DMS53 treated with DMSO at 0.1 percent for 48 hours (cell line): ENCODE measurements at regions not wholly inside any gene's neighbourhood (a gene's known extent, or its start where the extent isn't known, plus 50 kb on each side); places are given as distances from the start of the nearest gene placed in this dataset.

ENCODE experiments used
- DNase-seq: peaks from one replicate; lab custom pipeline; 2025; ENCODE audit not compliant: unreplicated experiment; lab: John Stamatoyannopoulos, UW

DNA sequence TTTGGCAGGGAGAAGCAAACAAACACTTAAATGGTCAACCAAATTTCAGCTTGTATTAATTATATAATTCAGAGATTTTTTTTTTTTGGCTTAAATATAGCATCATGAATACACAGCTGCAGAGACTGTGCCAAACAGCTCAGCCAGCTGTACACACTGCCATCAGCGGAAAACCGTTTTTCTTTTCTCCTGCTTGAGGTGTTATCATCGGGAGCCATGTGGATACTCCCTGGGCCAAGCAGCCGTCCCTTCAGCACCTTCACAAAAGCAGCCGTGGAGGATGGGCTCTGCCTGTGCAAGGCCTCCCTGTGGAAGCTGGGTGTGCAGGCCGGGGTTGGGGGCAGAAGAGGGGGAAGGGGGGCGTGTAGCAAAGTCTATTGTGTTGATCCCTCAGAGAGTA, 85.0 kb downstream of the NUF2 start:
- DNase-seq: no peak

DNA sequence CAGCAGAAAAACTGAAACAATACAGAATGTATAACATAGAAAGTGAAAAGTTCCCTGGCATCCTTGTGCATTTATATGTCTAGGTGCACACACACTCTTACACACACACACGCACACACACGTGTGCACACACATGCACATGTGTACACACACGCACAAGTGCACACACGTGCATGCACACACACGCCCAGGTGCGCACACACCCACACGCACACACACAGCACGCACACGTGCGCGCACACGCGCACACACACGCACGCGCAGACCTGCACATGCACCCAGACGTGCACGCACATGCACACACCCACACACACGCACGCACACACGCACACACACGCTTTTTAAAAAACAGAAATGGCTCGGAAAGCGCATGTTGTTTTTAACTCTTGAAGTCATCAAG, 86.5 kb downstream of the NUF2 start:
- no peak for DNase-seq

DNA sequence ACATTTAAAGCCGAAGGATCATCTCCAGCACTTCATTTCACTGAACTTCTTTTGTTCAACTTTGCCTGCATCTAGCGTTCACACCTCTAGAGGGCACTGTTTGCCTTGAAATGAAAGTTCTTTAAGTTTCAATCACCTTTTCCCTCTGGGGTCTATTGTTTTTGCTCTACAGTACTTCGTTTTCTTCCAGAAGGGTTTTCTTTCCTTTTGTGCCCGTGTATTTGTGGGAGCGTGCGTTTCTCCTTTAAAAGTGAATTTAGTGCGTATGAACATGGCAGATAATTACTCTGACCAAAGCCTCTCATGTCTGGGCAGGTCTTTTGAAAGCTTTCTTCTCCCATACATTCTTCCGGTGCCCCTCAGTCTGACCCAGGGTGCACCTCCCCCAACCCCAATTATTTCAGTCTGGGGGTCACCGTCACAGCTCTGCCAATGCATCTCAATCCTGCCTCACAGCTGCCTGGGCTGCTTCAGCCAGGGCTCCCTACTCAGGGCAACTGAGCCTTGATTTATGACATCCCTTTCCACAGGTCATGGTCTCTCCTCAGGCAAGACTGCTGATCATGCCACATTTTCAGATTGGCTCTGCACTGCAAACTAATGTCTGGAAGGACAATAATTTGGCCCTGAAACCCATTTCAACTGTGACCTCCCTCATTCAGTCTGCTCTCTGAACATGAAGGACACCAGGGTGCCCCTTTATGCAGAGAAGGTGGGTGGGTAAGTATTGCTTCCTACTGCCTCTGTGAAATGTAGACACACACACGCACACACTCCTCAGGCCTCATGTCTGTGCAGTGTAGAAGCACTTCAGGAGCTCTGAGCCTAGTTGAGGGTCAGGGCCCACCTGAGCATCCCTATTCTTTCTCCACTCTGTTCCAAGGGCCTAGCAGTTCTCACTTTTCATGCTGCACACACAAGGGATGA, 88.6 kb downstream of the NUF2 start:
- DNase-seq: peak; percentile 59

DNA sequence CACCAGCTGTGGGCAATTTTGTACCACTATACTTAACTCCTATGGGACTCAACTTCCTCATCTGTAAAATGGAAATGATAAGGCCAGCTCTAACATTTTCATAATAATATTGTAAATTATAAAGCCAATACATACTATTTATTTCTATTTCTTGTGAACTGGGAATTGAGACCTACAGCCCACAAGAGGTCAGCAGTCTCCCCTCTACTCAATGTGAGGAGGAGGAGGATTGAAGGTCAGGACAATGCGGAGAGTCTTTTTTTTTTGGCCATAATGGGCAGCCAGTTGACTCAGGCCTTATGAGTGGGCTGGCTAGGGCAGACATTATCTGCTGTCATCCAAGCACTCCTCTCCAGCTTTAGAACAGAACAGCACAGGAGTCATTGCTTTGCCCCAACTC, 90.5 kb downstream of the NUF2 start:
- no peak for DNase-seq

DNA sequence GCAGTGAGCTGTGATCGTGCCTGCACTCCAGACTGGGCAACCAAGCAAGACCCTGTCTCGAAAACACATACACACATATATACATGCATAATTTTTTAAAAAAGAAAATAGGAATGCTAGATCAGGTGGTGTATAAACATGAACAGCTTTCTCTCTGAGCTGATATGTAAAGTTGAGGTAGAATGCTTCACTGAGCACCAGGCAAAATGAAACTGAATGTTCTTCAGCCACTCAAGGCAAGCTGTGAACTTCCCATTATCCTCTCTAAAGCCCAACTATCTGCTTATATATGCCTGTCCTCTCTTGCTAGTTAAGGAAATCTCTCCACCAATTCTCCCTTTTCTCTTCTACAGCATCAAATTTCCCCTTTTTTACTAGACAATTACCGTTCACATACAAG, 93.0 kb downstream of the NUF2 start:
- no peak for DNase-seq

DNA sequence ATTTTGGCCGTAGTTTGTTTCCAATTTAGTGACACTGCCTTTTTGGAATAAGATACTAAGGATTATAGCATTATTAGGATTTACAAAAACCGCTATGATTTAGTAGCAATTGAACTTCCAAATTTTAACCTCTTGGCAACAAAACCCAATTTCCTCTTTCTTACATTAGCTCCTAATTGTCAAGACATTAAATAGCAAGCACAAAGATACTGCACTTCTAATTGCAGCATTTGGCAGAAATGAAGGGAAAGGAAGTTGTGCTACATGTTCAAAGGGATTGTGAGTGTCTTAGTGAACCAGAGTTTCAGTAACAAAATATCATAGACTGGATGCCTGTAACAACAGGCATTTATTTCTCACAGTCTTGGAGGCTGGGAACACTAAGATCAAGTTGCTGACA, 99.9 kb downstream of the NUF2 start:
- no peak for DNase-seq

DNA sequence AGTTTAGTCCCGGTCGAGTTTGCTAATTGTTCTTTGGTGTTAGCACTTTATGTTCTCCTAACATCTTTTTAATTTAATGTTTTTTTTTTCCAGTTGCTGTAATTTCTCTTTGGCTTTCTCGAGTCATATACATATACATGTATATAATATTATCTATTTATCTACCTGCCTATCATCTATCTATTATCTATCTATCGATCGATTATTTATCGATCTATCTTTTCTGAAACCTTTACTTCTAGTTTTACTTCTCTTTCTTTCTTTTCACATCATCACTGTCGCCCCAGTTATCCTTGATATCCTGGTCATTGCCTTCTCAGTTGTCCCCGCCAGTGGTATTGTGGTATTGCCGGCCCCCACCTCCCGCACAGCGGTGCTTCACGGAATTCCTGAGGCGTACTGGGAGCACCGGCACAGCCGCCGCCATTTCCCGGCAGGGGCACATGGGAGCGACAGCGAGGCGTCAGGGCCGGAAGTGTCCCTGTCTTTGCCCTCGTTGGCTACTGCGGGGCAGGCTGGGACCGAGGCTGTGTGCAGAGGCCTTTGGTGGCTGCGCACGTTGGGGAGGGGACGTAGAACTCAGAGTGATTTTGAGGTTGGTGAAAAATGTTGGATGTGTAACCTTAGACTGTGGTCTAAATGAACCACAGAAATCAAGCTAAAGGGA, 101.1 kb downstream of the NUF2 start:
- DNase-seq: no peak

DNA sequence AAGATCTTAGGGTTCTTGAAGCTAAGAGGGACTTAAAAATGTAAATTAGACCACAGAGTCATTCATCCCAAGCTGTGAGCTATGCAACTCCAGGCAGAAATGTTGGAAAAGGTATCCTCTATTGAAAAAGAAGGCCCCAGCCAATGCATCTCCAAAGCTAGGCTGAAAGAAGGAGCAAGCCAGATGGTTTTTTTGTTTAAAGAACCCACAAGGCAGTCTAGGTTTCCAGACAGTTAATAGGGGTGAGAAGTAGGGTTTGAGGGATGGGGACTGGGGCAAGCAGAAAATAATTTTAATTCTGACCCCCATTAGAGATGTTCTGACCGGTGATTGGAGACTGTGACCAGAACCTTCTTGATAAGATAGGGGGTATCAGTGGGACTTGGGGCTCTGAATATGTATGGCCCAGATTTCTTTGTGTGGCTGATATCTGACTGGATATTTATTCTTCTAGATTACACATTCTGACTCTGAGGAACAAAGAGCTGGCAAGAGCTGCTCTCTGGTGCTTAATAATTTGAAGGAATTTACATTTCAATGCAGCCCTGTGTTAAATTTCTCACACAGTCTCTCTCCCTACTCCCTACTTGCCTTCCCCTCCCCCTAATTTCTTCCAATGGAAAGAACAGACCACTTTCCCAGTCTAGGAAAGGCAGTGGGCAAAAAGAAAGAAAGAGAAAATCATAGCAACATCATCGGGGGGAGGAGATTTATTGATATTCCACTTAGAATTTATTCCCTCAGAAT, 104.9 kb downstream of the NUF2 start:
- no peak for DNase-seq

DNA sequence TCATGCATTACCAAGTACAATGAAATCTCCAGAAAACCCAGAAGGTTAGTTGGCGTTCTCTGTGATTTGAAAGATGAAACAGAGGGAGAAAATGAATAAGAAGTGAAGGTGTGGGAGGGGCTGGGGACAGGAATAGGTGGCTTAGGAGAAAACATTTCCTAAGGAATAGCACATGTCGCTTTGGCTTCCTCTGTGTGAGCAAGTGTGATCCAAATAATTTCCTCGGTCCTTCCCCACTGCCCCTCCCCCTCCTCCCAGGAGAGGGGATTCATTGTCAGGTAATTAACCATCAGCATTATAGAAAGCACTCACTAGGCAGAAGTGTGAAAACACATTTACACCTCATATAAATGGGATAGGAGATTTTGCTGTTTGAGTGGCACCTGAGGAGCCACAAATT, 105.5 kb downstream of the NUF2 start:
- no peak for DNase-seq

DNA sequence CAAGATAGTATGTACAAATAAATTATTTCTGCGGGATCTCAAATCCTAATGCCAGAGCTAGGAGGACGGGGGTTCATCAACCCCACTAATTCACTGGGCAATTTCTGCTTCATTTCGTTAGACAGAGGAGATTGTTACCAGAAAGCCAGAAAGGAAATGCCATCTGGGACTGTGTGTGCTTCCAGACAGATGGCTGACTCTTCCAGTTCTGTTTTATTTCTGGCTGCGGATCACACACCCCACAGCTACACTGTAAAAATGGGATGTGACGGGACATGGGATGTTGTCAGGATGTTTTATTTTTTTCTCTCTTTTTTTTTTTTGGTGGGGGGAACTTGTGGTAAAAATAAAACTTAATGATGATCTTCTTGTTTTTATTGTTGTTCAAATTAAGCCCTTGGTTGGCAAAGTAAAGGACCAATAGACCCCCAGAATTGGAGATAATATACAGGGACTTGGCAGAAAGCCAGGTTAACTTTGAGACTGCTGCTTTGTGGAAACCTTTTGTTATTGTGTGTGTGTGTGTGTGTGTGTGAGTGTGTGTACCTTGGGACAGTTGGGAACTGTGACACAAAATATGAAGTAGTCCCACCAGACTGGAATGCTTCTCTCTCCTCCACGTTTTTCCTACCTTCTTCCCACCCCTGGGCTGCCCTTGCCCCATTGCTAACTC, 114.5 kb downstream of the NUF2 start:
- no peak for DNase-seq

DNA sequence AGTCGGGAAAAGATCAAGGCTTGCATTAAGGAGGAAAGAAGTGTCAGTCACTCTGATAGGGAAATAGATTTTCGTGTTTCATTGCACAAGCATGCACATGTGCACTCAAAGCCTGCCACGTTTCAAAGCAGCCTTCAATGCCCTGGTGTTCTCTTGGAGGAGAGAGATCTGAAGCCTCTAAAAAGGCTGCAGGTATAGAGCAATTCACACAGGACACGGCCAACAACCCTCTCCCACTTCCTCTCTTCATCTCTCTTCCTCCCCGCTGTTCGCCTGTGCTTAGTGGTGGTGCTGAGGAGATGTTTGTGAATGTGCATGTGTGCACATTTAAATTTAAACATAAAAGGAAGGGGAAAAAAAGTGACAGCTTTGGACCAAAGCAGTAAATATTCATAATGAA, 117.7 kb downstream of the NUF2 start:
- no peak for DNase-seq

DNA sequence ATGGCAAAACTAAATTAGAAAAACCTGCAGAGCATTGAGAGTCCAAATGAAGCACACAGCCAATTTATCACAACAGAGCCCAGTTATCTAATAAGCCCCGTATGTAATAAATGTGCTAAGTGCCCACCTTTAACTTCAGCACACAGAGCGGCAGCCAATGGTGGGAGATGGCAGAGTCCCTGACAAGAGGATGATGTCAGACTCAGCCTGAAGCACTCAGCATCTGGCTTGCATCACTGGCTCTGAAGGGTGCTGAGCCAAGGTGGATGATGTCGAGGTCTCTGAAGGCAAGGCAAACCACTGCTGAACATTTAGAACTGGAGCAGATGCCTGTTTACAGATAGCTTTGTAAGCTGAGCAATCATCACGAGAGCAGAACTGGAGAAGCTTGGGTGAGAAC, 118.3 kb downstream of the NUF2 start:
- DNase-seq: peak; percentile 31

DNA sequence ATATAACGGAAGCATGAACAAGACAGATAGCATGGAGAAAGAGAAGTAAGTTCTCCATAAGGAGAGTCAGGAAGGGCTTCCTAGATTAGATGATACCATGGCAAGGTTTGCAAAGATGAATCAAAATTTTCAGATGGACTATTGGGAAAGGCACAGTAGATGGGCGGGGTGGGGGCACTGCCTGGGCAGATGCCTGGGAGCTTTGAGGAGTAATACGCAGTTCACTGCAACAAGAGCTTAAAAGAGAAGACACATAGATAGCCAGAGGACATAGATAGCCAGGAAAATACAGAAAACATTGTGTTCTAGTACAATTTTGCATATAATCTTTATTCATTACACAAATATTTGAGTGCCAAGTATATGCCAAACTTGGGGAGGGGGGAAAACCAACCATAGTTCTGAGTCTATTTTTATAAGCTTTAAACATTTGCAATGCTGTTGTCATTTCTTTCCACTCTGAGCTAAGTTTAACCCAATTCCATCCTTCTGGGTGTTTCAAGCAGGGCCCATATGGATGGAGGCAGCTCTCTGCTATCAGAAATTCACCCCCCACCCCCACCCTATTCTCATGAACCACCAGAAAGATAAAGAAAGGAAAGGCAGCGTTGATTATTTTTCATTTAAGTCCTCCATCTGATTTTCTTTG, 120.6 kb downstream of the NUF2 start:
- DNase-seq: no peak

DNA sequence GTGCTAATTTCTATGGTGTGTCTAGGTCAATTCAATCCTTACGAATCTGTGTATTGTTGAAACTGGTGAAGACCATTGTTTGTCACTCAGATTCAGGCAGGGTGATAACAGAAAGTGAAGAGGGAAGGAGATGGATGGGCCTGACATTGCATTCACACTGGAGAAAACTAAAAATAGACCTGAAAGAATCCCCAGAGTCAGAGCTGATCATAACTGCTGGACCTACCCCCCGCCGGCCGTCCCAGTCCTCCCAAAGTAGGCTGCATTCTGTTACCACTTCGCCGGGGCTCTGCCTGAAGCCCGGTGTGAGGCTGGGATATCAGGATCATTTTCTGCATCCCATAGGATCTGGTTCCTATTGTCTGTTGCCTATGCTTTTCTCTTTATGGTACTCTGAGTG, 121.1 kb downstream of the NUF2 start:
- no peak for DNase-seq

DNA sequence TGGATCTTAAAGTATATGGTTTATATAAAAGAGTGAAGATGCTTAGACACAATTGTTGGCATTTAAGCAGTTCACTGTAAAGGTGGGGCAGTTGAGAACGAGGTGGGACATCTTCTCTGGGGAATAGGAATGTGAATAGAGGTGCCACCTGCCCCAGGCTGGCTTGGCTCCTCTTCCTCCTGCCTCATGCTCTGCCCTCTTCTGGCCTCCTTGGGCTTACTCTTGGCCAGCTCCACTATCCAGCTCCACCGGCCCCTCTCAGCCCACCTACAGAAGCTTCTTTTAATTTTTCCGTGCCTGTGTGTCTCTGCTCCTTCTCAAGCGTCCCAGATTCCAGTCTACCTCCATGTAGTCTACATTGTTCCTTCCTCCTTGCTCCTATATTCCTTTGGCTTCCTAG, 122.1 kb downstream of the NUF2 start:
- no peak for DNase-seq

DNA sequence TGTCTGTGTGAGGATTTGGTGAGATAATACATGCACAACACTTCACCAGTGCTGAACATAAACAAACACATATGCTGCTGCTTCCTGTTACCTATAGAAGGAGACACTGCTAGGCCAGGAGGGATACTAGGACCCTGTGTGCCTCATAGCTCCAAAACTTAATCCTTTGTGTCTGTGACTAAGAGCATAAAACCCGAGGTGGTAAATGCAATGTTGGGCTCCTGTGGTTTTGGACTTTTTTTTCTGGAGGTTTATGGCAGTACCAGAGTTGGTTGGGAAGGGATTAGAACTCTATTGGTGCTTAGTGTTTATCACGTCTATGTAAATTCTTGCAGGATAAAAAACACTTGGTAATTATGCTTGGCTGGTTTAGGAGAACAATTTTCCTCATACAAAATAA, 122.9 kb downstream of the NUF2 start:
- DNase-seq: no peak

DNA sequence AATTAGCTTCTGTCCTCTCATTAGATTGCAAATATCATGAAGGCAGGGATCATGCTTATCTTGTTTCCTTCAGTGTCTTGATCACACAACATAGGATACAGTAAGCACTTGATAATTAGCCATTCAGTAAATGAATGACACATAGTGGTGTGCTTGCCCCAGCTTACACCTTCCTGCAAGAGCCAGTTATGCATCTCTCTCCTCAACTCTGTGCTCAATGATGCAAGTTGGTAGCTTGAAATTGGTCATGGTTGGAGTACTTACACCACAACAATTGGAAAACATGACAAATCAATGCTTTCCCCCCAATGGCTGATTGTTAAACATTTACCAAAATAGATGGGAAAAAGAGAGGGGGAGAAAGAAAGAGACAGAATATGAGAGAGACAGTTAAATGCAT, 129.2 kb downstream of the NUF2 start:
- DNase-seq: no peak

DNA sequence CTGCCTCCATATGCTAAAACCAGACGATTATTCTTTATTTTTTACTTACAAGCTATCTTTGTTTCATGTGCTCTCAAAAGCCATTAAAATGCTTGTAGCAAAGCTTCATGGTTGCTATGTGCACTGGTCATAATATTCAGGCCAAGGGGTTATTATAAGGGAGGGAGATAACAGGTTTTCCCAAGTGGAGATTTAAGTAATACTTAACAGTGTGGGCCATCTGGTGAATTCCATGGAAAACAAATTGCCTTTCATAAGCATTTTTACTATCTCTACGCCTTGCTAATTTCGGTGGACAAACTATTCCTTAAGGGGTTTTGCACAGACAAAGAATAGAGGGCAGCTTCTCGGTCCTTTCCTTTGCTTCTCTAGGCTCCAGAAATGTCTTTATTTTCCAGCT, 137.8 kb downstream of the NUF2 start:
- no peak for DNase-seq

DNA sequence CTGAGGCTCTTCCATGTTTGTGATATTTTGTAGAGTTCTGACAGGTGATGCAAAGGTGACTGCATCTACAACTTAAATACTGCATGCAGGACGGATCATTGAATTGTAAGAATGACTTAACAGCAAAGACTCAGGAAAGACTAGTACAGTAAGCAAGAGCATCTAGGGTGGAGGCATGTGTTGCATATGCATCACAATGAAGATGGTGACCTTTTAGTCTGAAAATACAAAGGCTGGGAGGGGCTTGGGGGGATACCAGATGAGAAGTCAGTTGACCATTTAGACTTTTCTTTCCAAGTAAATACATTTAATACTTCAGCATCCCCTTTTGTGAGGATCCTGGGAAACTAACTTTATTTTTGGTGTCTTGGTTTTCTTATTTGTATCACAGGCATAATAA, 145.5 kb downstream of the NUF2 start:
- DNase-seq: no peak

DNA sequence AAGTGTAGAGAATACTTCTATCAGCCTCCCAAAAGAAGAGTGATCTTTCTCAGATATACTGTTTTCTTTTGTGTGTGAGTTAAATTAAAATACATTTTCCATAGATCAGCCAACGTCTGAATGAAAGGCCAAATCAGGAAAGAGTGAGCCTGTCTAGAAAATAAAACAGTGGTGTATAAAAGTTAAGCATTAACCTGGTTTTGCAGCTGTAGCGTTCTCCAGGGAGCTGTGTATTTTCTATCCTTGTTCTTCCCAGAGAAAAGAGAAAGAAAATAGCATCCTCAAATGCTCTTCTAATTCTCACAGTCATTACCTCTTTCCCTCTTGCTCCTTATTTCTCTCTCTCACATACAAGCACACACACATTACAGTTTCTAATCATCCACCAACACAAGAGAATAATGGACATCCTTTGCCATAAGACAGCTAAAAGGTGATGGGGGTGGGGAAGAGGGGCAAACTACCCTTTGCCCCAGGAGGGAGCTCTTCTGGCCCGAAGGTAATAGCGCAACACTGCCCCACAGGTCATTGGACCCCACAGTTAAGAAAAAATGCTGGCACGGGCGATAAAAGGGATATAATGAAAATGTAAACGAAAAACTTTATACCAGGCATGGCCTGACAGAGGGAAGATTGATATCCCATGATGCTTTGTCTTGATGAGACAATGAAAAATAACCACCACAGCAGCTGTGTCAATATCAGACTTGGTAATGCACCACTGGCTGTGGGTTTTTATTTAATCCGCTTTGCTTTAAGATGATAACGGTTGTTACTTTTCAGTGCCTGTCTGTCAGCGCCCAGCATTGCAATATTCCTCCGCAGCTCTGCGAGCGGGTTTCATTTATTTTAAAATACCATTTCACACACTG, 150.3 kb downstream of the NUF2 start:
- DNase-seq: peak; percentile 90
